Mesothelial cell of epicardium (in vitro differentiated cells): ENCODE measurements at regions not wholly inside any gene's neighbourhood (a gene's known extent, or its start where the extent isn't known, plus 50 kb on each side); places are given as distances from the start of the nearest gene placed in this dataset.

Source experiments
- DNase-seq, 2 experiments: peaks; one replicate each; pipeline ENCODE4 v3.0.0; 2021; ENCODE audit warnings: low spot score in 2 of 2; ENCODE audit not compliant: unreplicated experiment in 2 of 2
- H3K27ac Mint-ChIP-seq: 2 replicates; pipeline ENCODE4 v1.8.0; 2021; ENCODE audit warnings: mixed read lengths
- H3K27me3 Mint-ChIP-seq: 2 replicates; pipeline ENCODE4 v1.8.0; 2021; ENCODE audit warnings: low read depth, mixed read lengths
- H3K36me3 Mint-ChIP-seq: 2 replicates; pipeline ENCODE4 v1.8.0; 2021; ENCODE audit warnings: mixed read lengths
- H3K4me1 Mint-ChIP-seq: 2 replicates; pipeline ENCODE4 v1.8.0; 2021; ENCODE audit warnings: mixed read lengths
- H3K4me3 Mint-ChIP-seq: 2 replicates; pipeline ENCODE4 v1.8.0; 2021; ENCODE audit warnings: mild to moderate bottlenecking, moderate library complexity, mixed read lengths
- H3K9me3 Mint-ChIP-seq: 2 replicates; pipeline ENCODE4 v1.8.0; 2021; ENCODE audit warnings: mixed read lengths
- TF ChIP-seq, protein P1 (sequence below): fragments of 200-600 bp; sonication (generic); IDR thresholded peaks from one replicate; pipeline ENCODE4 v1.5.0; 2021; ENCODE audit warnings: antibody characterized with exemption; ENCODE audit not compliant: unreplicated experiment

GRCh38 chr6:48922837-48923236, 540.2 kb downstream of the MMUT start:
- no peak overlapping the region for H3K27ac Mint-ChIP-seq
- H3K36me3 Mint-ChIP-seq, result no peaks in the 10 kb centered on the region
- H3K9me3 Mint-ChIP-seq, result no peaks in the 10 kb centered on the region
- H3K27me3 Mint-ChIP-seq, result no peaks in the 10 kb centered on the region
- no peaks in the 10 kb centered on the region for H3K4me1 Mint-ChIP-seq
- no peak for DNase-seq
- no peak overlapping the region for H3K4me3 Mint-ChIP-seq
- TF ChIP-seq, protein P1, sequence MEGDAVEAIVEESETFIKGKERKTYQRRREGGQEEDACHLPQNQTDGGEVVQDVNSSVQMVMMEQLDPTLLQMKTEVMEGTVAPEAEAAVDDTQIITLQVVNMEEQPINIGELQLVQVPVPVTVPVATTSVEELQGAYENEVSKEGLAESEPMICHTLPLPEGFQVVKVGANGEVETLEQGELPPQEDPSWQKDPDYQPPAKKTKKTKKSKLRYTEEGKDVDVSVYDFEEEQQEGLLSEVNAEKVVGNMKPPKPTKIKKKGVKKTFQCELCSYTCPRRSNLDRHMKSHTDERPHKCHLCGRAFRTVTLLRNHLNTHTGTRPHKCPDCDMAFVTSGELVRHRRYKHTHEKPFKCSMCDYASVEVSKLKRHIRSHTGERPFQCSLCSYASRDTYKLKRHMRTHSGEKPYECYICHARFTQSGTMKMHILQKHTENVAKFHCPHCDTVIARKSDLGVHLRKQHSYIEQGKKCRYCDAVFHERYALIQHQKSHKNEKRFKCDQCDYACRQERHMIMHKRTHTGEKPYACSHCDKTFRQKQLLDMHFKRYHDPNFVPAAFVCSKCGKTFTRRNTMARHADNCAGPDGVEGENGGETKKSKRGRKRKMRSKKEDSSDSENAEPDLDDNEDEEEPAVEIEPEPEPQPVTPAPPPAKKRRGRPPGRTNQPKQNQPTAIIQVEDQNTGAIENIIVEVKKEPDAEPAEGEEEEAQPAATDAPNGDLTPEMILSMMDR, result no peak

- H3K4me3 Mint-ChIP-seq, result no peak overlapping the region
- H3K9me3 Mint-ChIP-seq, result no peaks in the 10 kb centered on the region
- H3K27ac Mint-ChIP-seq, result no peak overlapping the region
- no peak for DNase-seq
- TF ChIP-seq, protein P1, result no peak
- no peaks in the 10 kb centered on the region for H3K36me3 Mint-ChIP-seq
- no peaks in the 10 kb centered on the region for H3K27me3 Mint-ChIP-seq
- no peaks in the 10 kb centered on the region for H3K4me1 Mint-ChIP-seq
Measured at GRCh38 chr6:48919555-48919954, 543.5 kb downstream of the MMUT start.

DNA sequence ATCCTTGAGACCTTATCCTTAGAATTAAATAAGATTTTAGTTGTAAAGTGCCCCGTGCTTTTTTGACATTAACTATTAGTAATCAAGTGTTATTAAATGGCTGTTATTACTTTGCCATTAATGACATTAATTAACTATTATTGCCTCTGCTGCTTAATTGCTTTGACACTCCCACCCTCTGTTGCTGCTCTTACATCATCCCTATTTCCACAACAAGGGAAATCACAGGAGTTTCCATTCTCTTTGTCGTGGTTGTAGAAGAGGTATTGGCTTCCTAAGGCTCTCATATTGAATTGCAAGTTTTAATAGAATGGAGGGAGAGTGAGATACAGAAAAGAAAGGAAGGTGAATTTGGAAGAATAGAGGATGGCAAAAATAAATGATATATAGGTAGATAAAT, 545.8 kb downstream of the MMUT start:
- Mint-ChIP-seq H3K36me3 (no peaks in the 10 kb centered on the region), H3K27ac (no peak overlapping the region), H3K9me3 (no peaks in the 10 kb centered on the region), H3K4me3 (no peak overlapping the region), H3K4me1 (no peaks in the 10 kb centered on the region), H3K27me3 (no peaks in the 10 kb centered on the region)
- DNase-seq, result no peak
- TF ChIP-seq, protein P1, result no peak

- H3K27me3 Mint-ChIP-seq, result no peaks in the 10 kb centered on the region
Measured at GRCh38 chr6:48916607-48917006, 546.4 kb downstream of the MMUT start.

GRCh38 chr6:48915591-48915990, 547.5 kb downstream of the MMUT start:
- Mint-ChIP-seq H3K27ac (no peak overlapping the region), H3K4me3 (no peak overlapping the region), H3K27me3 (no peaks in the 10 kb centered on the region), H3K36me3 (no peaks in the 10 kb centered on the region), H3K4me1 (no peaks in the 10 kb centered on the region), H3K9me3 (no peaks in the 10 kb centered on the region)
- DNase-seq, result no peak
- TF ChIP-seq, protein P1, result peak; percentile 48

More at GRCh38 chr6:48916607-48917006, 546.4 kb downstream of the MMUT start:
- no peaks in the 10 kb centered on the region for H3K9me3 Mint-ChIP-seq
- H3K4me3 Mint-ChIP-seq, result no peak overlapping the region
- no peak for DNase-seq
- no peaks in the 10 kb centered on the region for H3K4me1 Mint-ChIP-seq
- H3K36me3 Mint-ChIP-seq, result no peaks in the 10 kb centered on the region
- no peak overlapping the region for H3K27ac Mint-ChIP-seq
- TF ChIP-seq, protein P1, result no peak

DNA sequence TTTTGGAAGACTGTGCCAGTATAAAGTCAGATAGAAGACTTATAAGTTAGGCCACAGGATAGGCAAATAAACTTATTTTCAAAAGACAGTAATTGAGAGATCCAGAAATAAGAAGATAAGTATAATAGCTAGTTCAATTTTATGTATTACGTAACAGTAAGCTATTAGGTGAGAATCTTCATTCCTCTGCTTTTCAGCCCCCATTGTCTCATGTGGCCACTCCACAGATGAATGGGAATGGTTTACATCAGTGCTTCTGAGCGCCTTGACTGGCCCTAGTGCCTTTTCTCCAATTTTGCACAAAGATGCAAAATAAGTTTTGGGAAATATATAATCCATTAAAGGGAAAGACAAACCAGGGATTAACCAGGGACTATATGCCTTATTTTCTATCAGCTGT, 550.5 kb downstream of the MMUT start:
- TF ChIP-seq, protein P1, result no peak
- no peaks in the 10 kb centered on the region for H3K4me1 Mint-ChIP-seq
- no peaks in the 10 kb centered on the region for H3K36me3 Mint-ChIP-seq
- no peak overlapping the region for H3K4me3 Mint-ChIP-seq
- no peaks in the 10 kb centered on the region for H3K27me3 Mint-ChIP-seq
- H3K9me3 Mint-ChIP-seq, result no peaks in the 10 kb centered on the region
- H3K27ac Mint-ChIP-seq, result no peak overlapping the region
- DNase-seq, result no peak
